LNCAP (cell line): ENCODE measurements at regions not wholly inside any gene's neighbourhood (a gene's known extent, or its start where the extent isn't known, plus 50 kb on each side); places are given as distances from the start of the nearest gene placed in this dataset.

ENCODE experiments used
- TF ChIP-seq, protein P1 (sequence below): fragments of 450-650 bp; IDR thresholded peaks from 2 replicates; pipeline ENCODE4 v1.5.1; 2017; ENCODE audit warnings: mild to moderate bottlenecking

GRCh38 chr20:40278673-40279072 is 410.4 kb downstream of the MAFB start:
- TF ChIP-seq, protein P1, sequence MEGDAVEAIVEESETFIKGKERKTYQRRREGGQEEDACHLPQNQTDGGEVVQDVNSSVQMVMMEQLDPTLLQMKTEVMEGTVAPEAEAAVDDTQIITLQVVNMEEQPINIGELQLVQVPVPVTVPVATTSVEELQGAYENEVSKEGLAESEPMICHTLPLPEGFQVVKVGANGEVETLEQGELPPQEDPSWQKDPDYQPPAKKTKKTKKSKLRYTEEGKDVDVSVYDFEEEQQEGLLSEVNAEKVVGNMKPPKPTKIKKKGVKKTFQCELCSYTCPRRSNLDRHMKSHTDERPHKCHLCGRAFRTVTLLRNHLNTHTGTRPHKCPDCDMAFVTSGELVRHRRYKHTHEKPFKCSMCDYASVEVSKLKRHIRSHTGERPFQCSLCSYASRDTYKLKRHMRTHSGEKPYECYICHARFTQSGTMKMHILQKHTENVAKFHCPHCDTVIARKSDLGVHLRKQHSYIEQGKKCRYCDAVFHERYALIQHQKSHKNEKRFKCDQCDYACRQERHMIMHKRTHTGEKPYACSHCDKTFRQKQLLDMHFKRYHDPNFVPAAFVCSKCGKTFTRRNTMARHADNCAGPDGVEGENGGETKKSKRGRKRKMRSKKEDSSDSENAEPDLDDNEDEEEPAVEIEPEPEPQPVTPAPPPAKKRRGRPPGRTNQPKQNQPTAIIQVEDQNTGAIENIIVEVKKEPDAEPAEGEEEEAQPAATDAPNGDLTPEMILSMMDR: no peak

GRCh38 chr20:40276301-40276700 is 412.7 kb downstream of the MAFB start:
- TF ChIP-seq, protein P1: no peak

- TF ChIP-seq, protein P1: no peak
These were observed 413.3 kb downstream of the MAFB start for GRCh38 chr20:40275738-40276137.

DNA sequence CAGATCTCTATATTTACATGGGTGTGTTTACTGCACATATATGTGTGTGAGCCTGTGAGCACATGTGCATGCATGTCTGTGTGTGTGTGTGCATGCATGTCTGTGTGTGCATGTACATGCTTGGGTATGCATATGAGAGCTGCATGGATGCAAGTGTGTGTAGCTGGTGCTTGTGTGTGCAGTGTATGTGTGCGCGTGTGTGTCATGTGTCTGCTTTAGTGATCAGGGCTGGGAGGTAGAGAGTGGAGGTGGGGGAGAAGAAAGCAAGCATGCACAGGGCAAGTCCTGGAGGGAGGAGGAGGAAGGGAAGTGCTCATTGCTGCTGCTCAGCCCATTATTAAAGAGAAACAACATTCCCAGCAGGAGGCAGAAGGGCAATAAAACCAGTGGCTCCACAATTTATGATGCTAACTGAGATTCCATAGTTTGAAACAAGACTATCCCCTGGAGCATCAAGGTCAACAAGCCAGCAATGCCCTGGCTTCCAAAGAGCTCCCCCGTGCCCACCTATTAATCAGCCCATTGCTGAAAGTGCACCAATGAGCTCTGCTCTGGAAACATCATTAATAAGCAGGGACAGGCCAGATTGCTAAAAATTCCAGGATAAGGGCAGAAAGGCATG is 414.0 kb downstream of the MAFB start:
- TF ChIP-seq, protein P1: no peak

DNA sequence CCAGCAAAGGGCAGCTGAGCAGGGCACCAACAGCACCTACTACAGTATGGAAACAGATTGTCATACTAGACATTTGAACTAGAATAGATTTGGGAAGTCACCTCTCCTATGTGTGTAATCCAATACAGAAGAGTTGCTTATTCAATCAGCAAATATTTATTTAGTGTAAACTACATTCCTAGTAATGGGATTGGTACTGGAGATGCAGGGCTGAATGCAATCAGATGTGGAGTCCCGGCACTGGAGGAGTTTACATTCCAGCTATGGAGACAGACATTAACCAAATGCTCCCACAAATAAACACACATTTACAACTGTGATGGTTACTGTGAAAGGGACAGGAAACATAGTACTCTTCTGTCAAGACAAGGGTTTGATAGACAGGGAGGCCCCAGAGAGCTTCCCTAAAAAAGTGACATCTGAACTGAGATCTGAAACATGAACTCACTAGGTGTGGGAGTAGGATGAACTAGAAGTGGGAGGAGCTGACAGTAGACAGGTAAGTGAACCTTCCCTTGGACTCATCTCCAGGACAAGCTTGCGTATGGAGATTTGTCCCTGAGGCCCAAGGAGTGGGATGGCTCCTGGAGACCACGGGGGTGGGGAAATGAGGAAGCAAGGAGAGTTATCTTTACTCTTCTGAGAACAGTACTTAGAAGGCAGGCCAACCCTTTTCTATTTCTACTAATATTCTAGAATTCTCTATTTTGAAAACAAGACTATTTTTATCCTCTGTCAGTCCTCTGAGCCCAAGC is 420.5 kb downstream of the MAFB start:
- TF ChIP-seq, protein P1: no peak

DNA sequence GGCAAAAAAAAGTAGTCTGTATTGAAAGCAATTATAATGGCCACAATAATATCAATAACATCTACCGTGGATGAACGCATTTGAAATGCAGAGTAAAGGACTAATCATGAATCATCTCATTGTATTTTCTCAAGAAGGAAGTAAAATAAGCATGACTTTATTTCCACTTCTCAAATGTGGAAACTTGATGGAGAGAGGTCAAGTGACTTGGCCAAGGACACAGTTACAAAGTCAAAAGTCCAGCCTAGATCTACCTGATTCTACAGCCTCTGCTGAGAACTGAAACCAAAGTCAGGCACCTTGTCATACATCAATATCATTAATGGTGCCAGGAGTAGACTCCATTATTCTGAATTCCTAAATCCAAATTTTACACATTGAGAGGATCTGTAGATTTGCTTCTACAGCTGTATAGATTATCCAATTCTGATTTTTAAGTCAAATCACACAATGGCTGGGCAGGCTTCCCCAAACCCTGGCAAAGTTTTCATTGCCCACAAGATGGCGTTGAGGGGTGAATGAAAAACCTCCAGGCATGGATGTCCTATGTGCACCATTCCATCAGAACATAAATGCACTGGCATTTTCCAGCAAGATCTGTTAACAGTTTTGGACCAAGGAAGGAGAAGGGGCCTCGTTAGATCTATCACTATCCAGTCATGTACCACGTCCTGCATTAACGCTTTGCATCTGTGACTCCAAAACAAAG is 423.1 kb downstream of the MAFB start:
- TF ChIP-seq, protein P1: peak; percentile 59

GRCh38 chr20:40262219-40262618 is 426.8 kb downstream of the MAFB start:
- TF ChIP-seq, protein P1: no peak
